HK-2 (cell line): ENCODE measurements at regions not wholly inside any gene's neighbourhood (a gene's known extent, or its start where the extent isn't known, plus 50 kb on each side); places are given as distances from the start of the nearest gene placed in this dataset.
"Not testable (repeated sequence)": the region's sequence is repeated elsewhere in the genome, so short reads cannot be mapped to it uniquely, and the experiment has no call there.

Experiments used
- DNase-seq: peaks from one replicate; pipeline ENCODE4 v3.0.0-alpha.2; 2018; ENCODE audit not compliant: unreplicated experiment

DNA sequence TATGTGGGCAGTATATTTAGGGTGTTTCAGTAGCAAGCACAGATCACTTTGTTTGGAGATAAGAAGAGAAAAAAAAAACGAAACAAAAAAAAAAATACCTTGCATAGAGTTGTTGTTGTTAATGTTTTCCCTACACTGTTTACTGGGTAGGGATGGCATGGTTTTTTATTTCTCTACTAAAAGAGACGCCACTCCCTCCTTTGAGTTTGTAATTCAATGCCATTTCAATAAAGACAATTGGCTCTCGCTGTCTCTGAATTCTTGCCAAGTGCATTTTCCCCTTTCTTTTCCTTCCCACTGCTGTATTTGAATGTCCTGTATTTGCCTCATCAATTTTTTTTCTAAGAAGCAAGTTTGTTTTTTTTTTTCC lies 213.9 kb upstream of the UBASH3B start:
- DNase-seq, result no peak

DNA sequence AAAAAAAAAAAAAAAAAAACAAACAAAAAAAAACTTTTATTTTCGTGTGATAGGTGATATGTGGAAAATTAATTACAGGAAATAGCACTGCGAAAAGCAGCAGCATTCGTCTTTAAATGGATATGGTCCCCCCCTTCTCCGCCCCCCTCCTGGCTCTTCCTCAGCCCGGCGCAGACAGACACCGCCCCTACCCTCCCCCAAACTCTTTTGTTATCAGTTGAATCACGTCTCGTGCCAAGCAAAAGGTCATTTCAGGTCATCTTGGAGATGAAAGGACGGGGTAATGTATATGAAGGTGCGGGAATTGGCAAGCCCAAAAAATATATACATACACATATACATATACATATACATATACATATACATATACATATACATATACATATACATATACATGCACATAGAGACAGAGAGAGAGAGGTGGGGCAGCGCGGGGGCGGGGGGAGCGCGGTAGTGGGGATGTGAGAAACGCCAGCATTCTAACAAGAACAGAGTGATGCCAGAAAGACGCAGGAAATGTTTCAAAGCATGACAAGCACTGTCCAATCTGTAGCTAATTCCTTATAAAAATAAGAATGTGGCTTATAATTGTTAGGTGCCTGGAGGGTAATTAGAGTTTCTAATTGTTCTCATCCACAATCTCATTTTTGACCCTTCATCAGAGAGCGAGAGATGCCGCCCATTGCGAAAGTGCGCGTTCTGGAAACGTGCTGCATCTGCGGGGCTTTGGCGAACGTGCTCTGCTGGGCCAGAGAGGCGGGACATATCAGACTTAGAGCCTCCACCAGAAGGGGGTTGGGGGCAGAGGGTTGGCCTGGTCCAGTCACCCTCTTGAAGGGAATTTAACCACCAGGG lies 214.5 kb upstream of the UBASH3B start:
- no peak for DNase-seq

DNA sequence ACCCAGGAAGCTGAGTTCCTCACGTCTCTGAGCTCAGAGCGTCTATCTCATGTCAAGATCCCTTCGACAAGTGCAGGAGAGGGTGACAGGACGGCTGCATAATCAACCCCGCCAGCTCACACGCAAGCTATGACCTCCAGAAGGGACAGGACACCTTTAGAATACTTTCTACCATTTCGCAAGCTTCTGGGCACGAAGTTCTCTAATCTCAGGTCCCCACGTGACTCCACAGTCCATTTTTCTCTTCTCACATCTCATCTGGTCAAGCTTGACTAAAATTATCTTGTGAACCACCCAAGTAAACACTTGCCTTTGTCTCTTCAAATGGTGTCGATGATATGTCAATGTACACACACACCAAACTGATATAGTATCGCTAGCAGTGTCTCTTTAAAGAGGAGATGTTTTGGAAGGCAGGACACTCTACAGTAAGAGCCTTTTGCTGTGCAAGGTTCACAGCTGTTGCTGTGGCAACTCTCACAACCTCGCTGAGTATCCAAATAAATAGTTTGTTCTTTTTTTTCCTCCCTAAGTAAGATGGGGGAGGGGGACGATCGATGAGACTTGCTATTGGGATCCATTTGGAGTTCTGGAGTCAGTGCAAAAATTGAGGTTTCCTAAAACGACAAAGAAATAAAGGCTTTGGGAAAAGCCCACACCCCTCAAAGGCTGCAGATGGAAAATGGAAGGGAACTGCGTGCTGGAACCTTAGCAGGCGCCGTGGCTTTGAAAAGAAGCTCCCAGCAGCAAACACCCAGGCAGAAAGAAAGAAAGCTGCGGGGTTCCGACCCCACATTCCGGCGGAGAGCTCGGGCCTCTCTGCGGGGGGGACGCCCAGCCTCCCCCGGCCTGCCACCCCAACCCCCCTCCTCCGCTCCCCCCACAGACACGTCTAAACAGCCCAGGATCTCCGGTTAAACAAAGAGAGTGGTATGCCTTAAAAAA lies 215.4 kb upstream of the UBASH3B start:
- DNase-seq, result no peak

- DNase-seq, result no peak
Measured at GRCh38 chr11:122436188-122436555, 219.3 kb upstream of the UBASH3B start.

GRCh38 chr11:122435540-122436187 lies 219.9 kb upstream of the UBASH3B start:
- DNase-seq, result no peak

DNA sequence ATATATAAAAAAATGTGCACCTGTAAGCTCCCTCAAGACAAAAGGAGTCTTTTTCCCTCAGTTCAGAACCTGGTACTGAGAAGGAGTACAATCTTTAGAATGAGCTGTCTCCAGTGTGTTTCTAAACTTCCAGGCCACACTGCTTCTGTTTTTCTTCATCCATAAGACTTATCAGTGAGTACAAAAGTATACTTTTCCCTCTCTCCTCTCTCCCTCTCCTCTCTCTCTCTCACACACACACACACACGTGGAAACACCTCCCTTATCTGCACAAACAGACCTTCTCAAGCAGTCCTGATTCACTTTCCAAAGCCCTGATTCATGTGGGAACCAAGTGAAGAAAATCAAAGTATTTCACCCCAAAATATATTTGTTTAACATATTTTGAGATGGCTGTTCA lies 220.7 kb upstream of the UBASH3B start:
- DNase-seq, result no peak

DNA sequence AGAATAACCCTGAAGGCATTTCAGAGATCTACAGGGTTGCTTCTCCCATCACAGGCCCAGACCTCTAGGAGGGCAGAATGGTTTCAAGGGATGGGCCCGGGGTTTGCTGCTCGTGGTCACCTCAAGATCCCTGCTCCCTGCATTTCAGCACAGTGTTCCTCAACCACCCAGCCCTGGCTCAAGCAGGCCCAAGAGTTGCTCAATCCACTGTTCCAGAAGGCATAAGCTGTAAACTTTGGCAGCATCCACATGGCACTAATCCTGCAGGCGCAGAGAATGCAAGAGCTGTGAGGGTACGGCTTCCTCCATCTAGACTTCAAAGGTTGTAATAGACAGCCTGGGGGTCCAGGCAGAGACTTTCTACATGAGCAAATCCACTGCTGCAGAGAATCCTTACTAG lies 225.0 kb upstream of the UBASH3B start:
- no peak for DNase-seq

- no peak for DNase-seq
Measured at GRCh38 chr11:122426073-122426472, 229.4 kb upstream of the UBASH3B start.

DNA sequence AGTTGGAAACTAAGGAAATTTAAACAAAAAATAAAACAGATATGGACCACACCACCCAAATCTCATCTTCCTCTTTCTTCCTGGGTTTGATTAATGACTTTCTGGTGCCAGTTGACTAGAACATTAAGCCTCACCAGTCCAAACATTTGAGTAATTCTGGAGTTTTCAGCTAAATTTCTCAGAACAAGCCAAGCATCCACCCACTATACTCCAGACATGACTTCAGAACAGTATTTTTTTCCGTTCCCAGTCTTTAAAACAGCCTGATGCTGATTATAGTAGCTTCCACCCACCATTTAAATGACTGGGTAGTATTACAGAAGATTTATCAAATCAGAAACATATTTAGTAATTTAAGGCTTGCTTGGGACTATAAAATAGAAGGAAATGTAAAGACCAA lies 230.9 kb upstream of the UBASH3B start:
- DNase-seq, result no peak

DNA sequence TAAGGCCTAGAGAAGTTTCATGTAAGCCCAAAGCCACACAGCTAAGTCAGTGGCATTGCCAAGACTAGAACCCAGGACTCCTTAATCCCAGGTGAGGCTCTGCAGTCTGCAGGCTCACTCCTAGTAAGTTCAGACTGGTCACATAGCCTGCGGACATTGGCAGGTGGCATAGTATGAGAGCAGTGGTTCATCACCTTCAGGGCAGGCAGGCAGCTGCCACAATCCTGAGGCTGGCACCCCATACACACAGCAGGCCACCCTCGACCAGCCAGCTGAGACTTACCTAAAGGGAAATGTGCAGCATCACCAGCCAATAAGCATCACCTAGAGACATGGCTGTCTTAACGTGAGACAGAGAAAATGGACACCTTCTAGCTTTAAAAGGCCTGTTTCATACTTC lies 231.6 kb upstream of the UBASH3B start:
- DNase-seq, result no peak

DNA sequence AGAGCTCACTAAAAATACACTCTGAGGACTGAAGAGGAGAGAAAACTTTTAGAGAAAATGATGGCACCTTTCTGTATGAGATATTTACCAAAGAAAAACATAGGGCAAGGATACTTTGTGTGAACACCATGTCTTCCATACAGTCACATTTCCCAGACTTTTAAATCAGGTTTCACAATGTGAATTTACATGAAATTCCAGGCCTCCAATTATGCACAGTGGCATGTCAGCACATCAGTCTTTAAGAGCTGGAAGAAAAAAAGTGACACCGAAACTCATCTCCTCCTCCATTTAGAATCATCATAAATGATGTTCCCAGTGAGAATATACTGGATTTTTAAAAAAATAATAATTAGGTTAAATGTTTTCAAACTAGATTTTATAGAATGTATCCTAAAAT lies 232.2 kb upstream of the UBASH3B start:
- no peak for DNase-seq

DNA sequence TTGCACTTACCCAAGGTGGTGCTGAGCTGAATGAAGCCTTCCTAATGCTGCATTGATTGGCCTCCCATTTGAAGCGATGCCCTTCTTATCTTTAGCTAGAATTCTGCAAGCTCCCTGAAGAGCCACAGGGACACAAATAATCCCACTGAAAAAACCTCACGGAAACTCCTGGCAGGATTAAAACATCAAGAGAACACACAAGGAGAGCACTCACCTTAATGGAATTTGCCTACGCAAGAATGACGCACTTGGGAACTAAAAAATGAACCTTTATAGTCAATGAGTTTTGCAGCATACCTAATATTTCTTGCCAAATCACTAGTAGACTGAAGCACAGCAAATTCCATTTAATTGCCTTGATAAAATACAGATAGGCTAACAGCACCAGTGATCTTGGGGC lies 232.8 kb upstream of the UBASH3B start:
- no peak for DNase-seq

DNA sequence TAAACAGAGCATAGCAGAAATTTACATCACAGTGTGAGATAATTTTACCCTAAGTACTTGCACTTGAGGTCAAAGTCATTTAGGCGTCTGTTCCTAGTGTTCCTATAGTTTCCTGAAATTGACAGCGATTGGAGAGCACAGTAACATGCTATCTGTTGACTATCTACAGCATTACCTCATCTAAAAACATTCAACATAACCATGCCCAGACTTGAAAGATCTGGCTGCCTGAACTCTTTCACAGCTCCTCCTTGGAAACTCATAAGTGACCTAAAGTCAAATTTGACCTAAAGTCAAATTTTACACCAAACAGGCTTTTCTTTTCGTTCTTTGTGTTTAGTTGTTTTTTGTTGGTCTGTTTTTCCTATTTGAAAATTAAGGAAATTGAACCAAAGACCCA lies 233.8 kb upstream of the UBASH3B start:
- DNase-seq, result no peak

DNA sequence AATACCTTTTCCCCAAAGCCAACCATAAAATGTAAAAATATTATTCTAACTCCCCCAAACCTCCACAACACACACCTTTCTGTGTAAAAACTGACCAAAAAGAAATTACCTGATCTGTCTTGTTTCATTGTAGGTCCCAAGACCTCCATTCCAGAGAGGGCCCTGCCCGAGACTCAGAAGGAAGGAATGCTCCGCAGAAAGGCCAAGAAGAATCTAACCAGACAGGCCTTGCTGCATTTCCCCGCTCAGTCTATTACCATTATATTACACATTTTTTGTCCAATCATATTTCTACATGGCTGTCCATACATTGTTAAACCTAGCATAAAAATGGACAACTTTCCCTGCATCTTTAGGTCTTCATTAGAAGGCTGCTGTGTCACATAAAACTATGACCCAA lies 237.5 kb upstream of the UBASH3B start:
- DNase-seq, result no peak

DNA sequence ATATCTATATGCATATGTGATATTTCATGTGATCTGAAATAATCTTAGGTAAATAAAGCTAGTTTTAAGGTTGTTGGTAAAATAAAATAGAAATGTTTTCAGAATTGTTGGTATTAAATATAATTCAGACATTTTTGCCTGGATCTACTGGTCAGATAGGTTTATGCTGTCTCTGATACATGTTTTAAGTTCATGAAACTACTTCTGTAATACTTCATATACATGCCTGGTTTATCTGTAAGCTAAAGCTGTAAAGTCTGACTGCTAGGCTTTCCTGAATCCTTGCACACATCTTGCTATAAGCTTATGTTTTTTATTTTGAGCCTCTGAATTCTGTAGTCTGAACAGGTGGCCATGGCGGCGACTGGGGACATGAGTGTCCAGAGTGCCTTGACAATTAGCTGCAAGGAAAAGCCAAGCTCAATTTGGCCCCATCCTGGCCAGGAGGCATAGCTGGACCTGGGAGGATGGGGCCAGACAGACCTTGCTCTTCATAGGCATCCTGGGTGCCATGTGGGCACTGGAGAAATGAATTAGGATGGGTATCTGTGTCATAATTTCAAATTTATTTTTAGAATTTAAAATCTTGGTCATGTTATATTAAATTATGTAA lies 241.0 kb upstream of the UBASH3B start:
- DNase-seq, result no peak

DNA sequence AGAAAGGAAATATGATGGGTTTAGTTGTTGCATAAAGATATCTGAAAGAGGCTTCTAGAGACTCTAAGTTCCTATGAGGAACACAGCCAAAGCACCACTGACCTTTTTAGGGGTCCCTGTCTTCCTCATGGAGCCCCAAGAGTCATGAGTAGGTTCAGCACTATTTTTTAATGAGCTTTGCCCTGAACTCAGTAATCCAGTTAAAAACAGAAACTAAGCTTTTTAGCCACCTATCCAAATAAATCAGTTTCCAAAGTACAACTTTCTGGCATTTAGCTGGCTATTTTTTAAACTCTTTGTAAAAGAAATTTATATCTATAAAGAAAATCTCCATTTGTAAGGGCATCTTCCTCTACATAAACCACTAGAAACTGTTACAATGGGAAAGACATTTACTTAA lies 241.8 kb upstream of the UBASH3B start:
- DNase-seq, result no peak

- DNase-seq, result no peak
Measured at GRCh38 chr11:122412581-122412980, 242.9 kb upstream of the UBASH3B start.

DNA sequence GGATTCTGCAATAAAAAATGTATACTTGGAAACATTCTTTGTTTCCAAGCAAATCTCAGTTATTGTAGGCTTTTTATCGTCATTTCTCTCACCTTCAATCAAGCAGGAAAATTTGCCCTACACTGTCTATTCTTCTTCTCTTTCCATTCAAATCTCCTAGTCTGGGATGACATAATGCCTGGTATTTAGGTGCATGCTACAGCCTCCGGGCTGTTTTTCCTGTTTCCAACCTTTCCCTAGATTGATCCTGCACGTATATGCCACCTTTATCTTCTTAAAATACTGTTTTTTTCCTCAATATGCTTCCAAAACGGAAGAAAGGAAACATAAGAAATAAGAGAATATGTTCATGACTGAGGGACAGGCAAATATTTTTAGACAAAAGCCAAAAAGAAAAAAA lies 249.1 kb upstream of the UBASH3B start:
- DNase-seq, result no peak

- no peak for DNase-seq
Measured at GRCh38 chr11:122405547-122406341, 249.8 kb upstream of the UBASH3B start.

DNA sequence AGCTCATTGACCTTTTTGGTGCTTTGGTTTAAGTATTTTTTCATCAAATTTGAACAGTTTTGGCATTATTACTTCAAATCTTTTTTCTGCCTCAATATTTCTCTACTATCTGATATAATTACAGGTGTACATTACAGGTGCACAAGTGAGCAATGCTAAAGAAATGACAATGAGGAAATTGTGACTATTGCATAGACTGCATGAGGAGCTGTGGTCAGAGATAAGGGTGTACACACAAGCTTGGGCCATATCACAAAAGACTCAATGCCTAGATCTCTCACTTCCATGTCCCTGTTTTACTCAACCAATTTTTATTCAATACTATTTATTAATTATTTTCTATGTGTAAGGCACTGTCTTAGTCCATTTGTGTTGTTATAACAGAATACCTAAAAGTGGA lies 251.0 kb upstream of the UBASH3B start:
- no peak for DNase-seq

GRCh38 chr11:122401581-122401980 lies 253.9 kb upstream of the UBASH3B start:
- DNase-seq, result not testable (repeated sequence)
